Breast epithelium (tissue), 4 donors: ENCODE measurements at regions not wholly inside any gene's neighbourhood (a gene's known extent, or its start where the extent isn't known, plus 50 kb on each side); places are given as distances from the start of the nearest gene placed in this dataset.

Source experiments
- DNase-seq, 2 donors: peaks; one replicate each; pipeline ENCODE4 v3.0.0-alpha.2; 2019; ENCODE audit warnings: low spot score in 2 of 2
- H3K27ac ChIP-seq, 2 donors: fragments of 200-600 bp; sonication (generic) in 1 of 2; one replicate each; pipeline ENCODE4 v1.5.1; 2016 to 2019; ENCODE audit warnings: mild to moderate bottlenecking in 1 of 2
- H3K27me3 ChIP-seq, 2 donors: fragments of 200-600 bp; sonication (generic) in 1 of 2; one replicate each; pipeline versions ENCODE4 v1.5.1 to v1.6.0; 2017 to 2019; ENCODE audit warnings: control low read depth in 1 of 2, mild to moderate bottlenecking in 1 of 2
- H3K36me3 ChIP-seq: fragments of 200-600 bp; one replicate; pipeline ENCODE4 v1.5.1; 2019
- H3K4me1 ChIP-seq, 2 donors: fragments of 200-600 bp; sonication (generic); one replicate each; pipeline ENCODE4 v1.5.1; 2016 to 2019; ENCODE audit warnings: control low read depth in 1 of 2
- H3K4me3 ChIP-seq, 3 donors: fragments of 200-600 bp; sonication (generic); 1 replicate in 2 of 3; 2 replicates in 1 of 3; pipeline ENCODE4 v1.5.1; 2016 to 2019; ENCODE audit warnings: mild to moderate bottlenecking in 3 of 3, moderate library complexity in 2 of 3
- H3K9me3 ChIP-seq, 2 donors: fragments of 200-600 bp; sonication (generic) in 1 of 2; one replicate each; pipeline ENCODE4 v1.5.1; 2016 to 2019; ENCODE audit warnings: control low read depth in 1 of 2
- POLR2A ChIP-seq: fragments of 450-650 bp; IDR thresholded peaks from one replicate; pipeline ENCODE4 v1.6.1; 2016; ENCODE audit warnings: antibody characterized with exemption, mild to moderate bottlenecking, moderate library complexity
- POLR2AphosphoS5 ChIP-seq, 3 donors: sonication (generic); formaldehyde crosslinking; IDR thresholded peaks; one replicate each; pipeline ENCODE4 v1.6.1; 2017; ENCODE audit warnings: antibody characterized with exemption in 3 of 3
- intact Hi-C: fragments of 100-400 bp; cut with DNase I; formaldehyde crosslinking; loops from one replicate; pipeline ENCODE4 v1.15.1; 2023; ENCODE audit warnings: low total_unique reads
- TF ChIP-seq, protein P1 (sequence below), 3 donors: fragments of 450-650 bp; IDR thresholded peaks; one replicate each; pipeline ENCODE4 v1.5.1; 2016 to 2017; ENCODE audit warnings: antibody characterized with exemption in 3 of 3, mild to moderate bottlenecking in 3 of 3, moderate library complexity in 3 of 3

DNA sequence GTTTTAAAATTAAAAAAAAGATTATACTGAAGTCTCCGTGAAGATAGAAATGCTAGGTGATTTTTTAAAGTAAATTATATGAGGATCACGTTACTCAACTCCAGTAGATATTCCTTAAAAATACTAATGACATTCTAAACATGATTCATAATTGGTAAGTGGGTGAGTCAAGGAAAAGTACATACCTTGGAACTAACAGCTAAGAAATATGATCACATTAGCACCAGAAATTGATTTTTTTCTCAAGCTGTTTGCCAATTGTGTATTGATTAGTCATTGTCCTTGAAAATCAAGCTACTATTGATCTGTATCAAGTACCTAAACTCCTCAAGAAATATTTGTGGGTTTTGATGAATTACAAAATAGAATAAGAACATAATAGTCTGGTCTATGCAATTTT is 362.6 kb upstream of the PPP1R2C start:
- H3K4me1 ChIP-seq = no peaks in the 10 kb centered on the region
- peaks cover 0 to 3% of the 10 kb centered on the region in 2 donors for H3K27me3 ChIP-seq
- intact Hi-C loops = no loop called here
- DNase-seq = no peak
- no peak for TF ChIP-seq POLR2A
- no peak for TF ChIP-seq POLR2AphosphoS5 (IDR thresholded peaks at IDR 0.05)
- TF ChIP-seq, protein P1, sequence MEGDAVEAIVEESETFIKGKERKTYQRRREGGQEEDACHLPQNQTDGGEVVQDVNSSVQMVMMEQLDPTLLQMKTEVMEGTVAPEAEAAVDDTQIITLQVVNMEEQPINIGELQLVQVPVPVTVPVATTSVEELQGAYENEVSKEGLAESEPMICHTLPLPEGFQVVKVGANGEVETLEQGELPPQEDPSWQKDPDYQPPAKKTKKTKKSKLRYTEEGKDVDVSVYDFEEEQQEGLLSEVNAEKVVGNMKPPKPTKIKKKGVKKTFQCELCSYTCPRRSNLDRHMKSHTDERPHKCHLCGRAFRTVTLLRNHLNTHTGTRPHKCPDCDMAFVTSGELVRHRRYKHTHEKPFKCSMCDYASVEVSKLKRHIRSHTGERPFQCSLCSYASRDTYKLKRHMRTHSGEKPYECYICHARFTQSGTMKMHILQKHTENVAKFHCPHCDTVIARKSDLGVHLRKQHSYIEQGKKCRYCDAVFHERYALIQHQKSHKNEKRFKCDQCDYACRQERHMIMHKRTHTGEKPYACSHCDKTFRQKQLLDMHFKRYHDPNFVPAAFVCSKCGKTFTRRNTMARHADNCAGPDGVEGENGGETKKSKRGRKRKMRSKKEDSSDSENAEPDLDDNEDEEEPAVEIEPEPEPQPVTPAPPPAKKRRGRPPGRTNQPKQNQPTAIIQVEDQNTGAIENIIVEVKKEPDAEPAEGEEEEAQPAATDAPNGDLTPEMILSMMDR (IDR thresholded peaks at IDR 0.05) = no peak
- H3K4me3 ChIP-seq = no peak overlapping the region
- no peaks in the 10 kb centered on the region for H3K36me3 ChIP-seq
- H3K9me3 ChIP-seq = no peaks in the 10 kb centered on the region
- H3K27ac ChIP-seq = no peak overlapping the region

DNA sequence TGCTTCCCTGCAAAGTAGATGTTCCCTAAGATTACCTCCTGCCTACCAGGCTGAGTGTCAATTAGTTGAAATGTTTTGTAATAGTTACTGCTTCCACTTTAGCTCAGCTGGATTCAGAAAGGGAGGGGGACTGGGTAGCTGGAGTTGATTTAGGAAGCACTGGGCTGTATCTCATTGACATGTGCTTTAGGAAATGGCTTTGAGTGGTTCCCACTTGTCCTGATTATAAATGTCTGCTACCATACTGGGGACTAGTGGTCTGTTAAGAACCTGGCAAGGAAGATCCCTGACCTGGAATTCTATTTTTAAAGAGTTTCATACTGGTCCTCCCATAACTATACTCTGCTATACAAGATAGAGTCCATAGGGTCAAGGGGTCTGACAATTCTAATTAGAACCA is 363.9 kb upstream of the PPP1R2C start:
- Histone ChIP-seq H3K4me3 (no peak overlapping the region), H3K9me3 (no peaks in the 10 kb centered on the region), H3K27me3 (peaks cover 0 to 3% of the 10 kb centered on the region in 2 donors), H3K4me1 (no peaks in the 10 kb centered on the region), H3K36me3 (no peaks in the 10 kb centered on the region), H3K27ac (no peak overlapping the region)
- DNase-seq = no peak
- intact Hi-C loops = no loop called here
- TF ChIP-seq, protein P1 (IDR thresholded peaks at IDR 0.05) = no peak
- TF ChIP-seq POLR2A = no peak
- TF ChIP-seq POLR2AphosphoS5 (IDR thresholded peaks at IDR 0.05) = no peak

DNA sequence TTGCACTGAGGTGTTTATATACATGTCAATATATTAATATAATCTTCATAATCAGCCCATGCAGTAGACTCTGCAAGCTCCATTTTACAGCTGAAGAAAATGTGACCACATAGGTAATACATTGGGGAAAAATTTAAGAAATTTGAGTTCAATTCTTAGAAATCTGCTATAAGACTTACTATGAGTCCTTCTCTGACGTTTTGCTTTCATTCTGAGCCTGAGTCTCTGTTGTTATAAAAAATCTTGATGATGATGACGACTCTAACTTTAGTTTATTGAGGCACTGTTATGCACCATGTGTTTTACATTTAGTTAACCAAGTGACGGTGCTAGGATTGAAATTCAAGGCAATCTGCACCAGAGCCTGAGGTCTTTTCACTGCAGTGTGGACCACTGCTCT is 370.3 kb upstream of the PPP1R2C start:
- no peak for DNase-seq
- Histone ChIP-seq H3K9me3 (no peaks in the 10 kb centered on the region), H3K36me3 (no peaks in the 10 kb centered on the region), H3K4me1 (no peaks in the 10 kb centered on the region), H3K27me3 (peaks cover 0 to 12% of the 10 kb centered on the region in 2 donors), H3K27ac (no peak overlapping the region), H3K4me3 (no peak overlapping the region)
- TF ChIP-seq POLR2A (no peak), POLR2AphosphoS5 (IDR thresholded peaks at IDR 0.05) (no peak)
- TF ChIP-seq, protein P1 (IDR thresholded peaks at IDR 0.05) = no peak
- intact Hi-C loops = no loop called here

DNA sequence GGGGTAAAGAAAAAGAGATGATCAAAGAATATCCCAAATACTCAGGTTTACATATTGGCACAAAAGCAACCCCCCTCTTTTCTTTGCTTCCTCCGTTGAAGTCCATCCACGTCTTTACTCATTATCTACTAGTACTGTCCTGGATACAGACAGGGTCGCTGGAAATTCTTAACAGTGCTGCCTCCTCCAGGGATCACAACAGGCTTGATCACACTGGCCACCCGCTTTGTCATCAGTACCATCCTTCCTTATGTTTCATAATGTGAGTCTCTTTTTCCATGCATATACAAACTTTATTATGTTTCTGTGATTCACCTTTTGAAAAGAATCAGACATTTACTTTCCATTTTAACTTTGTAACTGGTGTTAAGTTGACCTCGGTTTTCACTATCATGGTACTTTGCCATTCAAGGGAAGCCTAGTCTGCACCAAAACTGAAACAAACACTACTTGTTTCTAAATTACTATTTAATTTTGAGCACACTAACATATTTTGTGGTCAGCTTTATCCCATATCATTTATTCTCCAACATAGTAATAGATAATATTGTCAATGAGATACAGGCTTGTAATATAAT is 387.5 kb upstream of the PPP1R2C start:
- H3K4me1 ChIP-seq = no peaks in the 10 kb centered on the region
- H3K4me3 ChIP-seq = no peak overlapping the region
- H3K27ac ChIP-seq = no peak overlapping the region
- no peak for TF ChIP-seq POLR2A
- TF ChIP-seq, protein P1 (IDR thresholded peaks at IDR 0.05) = no peak
- no peak for TF ChIP-seq POLR2AphosphoS5 (IDR thresholded peaks at IDR 0.05)
- no peaks in the 10 kb centered on the region for H3K9me3 ChIP-seq
- H3K27me3 ChIP-seq = peaks cover 0 to 11% of the 10 kb centered on the region in 2 donors
- no peaks in the 10 kb centered on the region for H3K36me3 ChIP-seq
- DNase-seq = no peak
- intact Hi-C loops = no loop called here

DNA sequence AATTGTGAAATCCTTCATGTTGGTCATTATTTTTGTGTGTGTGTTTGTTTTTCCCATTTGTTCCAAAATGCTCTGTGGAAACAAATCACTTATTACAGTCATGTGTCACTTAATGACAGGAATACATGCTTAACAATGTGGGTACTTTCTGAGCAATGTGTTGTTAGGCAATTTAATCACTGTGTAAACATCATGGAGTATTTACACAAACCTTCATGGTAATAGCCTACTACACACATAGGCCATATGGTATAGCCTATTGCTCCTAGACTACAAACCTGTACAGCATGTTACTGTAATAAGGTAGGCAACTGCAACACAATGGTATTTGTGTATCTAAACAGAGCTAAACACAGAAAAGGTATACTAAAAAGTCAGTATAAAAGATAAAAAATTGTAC is 388.9 kb upstream of the PPP1R2C start:
- no peaks in the 10 kb centered on the region for H3K36me3 ChIP-seq
- peaks cover 0 to 15% of the 10 kb centered on the region in 2 donors for H3K27me3 ChIP-seq
- no peaks in the 10 kb centered on the region for H3K9me3 ChIP-seq
- no peak for DNase-seq
- TF ChIP-seq POLR2A (no peak), POLR2AphosphoS5 (IDR thresholded peaks at IDR 0.05) (no peak)
- TF ChIP-seq, protein P1 (IDR thresholded peaks at IDR 0.05) = no peak
- no peak overlapping the region for H3K27ac ChIP-seq
- H3K4me1 ChIP-seq = no peaks in the 10 kb centered on the region
- intact Hi-C loops = no loop called here
- no peak overlapping the region for H3K4me3 ChIP-seq
